A204.1 (cell line): ENCODE measurements at regions not wholly inside any gene's neighbourhood (a gene's known extent, or its start where the extent isn't known, plus 50 kb on each side); places are given as distances from the start of the nearest gene placed in this dataset.
"Not testable (repeated sequence)": the region's sequence is repeated elsewhere in the genome, so short reads cannot be mapped to it uniquely, and the experiment has no call there.

Source experiments
- FAIRE-seq: peaks from 2 replicates; lab custom pipeline; 2012; peaks lifted over from hg19 to GRCh38; lab: Jason Lieb, UNC

- no peak for FAIRE-seq
Observed at GRCh38 chr10:4291990-4292389, 507.0 kb upstream of the KLF6 start.

- FAIRE-seq = no peak
Observed at GRCh38 chr10:4285121-4285520, 500.1 kb upstream of the KLF6 start.

- FAIRE-seq = no peak
Observed at GRCh38 chr10:4283846-4284610, 499.0 kb upstream of the KLF6 start.

DNA sequence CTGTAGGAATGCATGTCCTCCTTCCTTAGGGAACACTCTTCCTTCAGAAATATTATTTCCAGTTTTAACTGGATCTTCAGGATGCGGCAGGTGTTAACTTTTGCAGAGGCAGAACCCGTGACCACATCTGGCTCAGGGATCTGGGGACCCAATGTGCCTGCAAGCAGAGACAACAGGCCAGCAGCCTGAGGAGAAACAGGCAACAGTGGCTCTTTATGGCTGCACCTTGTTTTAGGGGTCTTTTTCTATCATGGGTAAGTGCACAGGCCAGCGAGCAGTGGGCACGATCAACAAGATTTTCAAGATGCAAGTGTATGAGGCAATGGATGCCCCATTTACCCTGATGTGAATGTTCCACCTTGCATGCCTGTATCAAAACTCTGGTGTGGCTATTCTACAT is 497.5 kb upstream of the KLF6 start:
- FAIRE-seq = no peak

- no peak for FAIRE-seq
Observed at GRCh38 chr10:4281190-4281825, 496.3 kb upstream of the KLF6 start.

DNA sequence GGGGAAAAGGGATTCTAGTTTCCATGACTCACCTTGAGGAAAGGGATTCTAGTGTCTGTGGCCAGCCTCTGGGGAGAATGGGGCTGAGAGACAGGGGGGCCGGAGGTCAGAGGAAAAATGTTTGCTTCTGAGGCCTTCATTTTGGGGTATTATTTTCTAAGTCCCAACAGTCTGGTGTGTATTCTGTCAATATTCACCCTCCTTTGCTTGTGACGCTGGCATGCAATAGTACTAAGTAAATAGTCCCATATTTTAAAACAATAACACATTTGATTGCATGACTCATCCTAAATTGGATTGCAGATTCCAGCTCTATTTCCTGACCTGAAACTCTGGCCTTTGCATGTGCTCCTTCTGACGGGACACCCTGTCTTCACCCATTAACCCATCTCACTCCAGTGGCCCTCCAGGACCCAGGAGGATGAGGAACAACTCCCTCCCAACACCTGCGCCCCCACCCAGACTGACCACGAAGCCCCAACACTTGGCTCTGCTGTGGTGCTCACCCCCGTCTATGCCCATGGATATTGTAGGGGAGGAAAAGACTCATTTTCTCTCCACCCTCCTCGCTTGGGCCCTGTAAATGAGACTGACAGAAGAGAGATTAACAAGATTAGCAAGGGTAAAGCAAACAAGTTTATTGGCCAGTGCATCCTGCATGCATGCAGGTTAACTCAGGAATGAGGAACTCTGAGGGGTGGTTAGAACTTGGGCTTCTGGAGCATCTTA is 495.6 kb upstream of the KLF6 start:
- FAIRE-seq = no peak

DNA sequence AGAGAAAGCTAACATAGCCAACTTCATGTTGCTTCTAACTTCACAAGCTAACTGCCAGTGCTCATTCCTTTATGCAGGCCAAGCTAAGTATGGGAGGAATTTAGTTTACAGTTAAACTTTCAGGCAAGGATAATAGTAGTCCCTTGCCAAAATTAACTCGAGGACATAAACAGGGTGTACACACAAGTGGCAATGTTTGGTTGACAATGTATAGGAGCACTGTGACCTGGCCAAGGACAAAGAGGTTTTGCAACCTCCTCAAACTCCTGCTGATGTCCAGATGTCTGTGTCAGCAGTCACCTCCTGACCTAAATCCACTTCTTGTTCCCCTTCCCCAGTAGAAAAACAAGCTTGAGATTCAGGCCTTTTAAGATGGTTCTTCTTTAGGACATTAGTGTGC is 494.6 kb upstream of the KLF6 start:
- FAIRE-seq = no peak

- no peak for FAIRE-seq
Observed at GRCh38 chr10:4278186-4278585, 493.2 kb upstream of the KLF6 start.

GRCh38 chr10:4276151-4276550 is 491.1 kb upstream of the KLF6 start:
- no peak for FAIRE-seq

DNA sequence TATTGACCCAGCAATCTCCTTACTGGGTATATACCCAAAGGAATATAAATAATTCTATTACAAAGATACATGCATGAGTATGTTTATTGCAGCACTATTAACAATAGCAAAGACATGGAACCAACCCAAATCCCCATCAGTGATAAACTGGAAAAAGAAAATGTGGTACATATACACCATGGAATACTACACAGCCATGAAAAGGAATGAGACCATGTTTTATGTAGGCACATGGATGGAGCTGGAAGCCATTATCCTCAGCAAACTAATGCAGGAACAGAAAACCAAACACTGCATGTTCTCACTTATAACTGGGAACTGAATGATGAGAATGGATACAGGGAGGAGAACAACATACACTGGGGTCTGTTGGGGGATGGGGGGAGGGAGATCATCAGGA is 489.7 kb upstream of the KLF6 start:
- not testable (repeated sequence) for FAIRE-seq

DNA sequence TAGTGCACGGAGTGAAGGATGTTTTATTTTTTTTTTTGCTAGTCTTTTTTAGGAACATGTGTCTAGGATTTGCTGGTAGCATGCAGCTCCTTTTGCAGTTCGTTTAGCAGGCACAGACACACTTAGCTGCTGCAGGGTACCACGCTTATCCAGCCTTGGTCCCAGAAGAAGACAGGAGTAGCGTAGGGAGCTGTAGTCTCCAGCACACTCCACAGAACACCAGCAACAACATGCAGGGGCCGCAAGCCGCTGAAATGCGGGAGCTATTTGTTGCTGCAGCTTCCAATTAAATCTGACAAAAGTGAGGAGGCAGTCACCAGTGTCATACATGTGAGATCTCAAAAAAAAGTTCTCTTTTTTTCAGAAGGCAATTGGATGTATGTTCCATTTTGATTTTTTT is 486.2 kb upstream of the KLF6 start:
- FAIRE-seq = no peak

- FAIRE-seq = no peak
Observed at GRCh38 chr10:4270116-4270515, 485.1 kb upstream of the KLF6 start.

DNA sequence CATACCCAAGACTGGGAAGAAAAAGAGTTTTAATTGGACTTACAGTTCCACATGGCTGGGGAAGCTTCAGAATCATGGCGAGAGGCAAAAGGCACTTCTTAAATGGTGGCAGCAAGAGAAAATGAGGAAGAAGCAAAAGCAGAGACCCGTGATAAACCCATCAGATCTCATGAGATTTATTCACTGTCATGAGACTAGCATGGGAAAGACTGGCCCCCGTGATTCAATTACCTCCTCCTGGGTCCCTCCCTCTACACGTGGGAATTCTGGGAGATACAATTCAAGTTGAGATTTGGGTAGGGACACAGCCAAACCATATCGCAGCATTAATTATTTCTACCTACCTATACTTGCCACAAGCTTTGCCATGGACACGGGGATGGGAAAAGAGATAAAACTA is 483.5 kb upstream of the KLF6 start:
- FAIRE-seq = not testable (repeated sequence)

DNA sequence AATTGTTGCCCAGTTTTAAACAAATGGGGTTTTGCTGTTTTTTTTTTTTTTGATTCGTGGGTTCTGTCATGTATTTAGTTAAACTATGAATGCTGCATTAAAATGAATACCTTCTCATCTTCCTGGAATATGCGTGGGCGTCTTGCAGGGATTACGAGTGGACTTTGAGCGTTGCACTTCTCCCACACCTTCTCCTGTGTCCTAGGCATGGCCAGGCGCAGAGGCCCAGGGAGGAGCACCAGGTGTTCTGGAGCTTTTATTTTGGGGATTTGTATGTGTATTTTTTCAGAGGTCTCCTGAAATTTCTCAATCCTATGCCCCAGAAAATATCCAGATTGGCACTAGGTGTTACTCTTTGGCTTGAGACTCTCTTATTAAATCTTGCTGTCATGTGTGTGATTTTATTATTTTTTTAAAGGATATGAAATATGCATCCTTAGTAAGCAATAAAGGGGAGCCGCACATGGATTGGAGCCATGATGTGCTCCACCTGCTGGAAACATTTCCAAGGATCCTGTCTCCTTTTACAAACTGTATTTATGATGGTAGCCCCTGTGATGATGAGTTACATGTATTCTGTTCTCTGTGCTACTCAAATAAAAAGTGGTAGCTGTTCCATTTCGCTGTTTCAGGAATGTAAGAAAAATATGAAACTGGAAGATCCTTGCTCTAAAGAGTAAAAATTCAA is 482.2 kb upstream of the KLF6 start:
- no peak for FAIRE-seq

GRCh38 chr10:4266416-4267085 is 481.5 kb upstream of the KLF6 start:
- no peak for FAIRE-seq

- FAIRE-seq = no peak
Observed at GRCh38 chr10:4265964-4266363, 481.0 kb upstream of the KLF6 start.

GRCh38 chr10:4264209-4264865 is 479.3 kb upstream of the KLF6 start:
- FAIRE-seq = no peak

DNA sequence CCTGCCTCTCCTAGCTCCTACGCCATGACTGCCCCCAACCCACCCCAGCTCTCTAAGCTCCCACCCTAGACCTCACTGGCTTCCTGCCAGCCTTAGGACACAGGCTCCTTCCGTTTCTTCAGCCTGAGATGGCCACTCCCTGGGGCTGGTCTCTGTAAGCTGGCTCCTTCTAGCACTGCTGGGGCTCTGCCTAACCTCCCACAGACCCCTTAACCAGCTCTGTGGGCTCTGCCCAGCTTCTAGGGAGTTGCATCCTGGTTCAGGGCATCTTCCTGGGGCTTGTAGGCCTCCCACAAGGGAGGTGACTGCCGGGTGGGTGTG is 478.6 kb upstream of the KLF6 start:
- no peak for FAIRE-seq

DNA sequence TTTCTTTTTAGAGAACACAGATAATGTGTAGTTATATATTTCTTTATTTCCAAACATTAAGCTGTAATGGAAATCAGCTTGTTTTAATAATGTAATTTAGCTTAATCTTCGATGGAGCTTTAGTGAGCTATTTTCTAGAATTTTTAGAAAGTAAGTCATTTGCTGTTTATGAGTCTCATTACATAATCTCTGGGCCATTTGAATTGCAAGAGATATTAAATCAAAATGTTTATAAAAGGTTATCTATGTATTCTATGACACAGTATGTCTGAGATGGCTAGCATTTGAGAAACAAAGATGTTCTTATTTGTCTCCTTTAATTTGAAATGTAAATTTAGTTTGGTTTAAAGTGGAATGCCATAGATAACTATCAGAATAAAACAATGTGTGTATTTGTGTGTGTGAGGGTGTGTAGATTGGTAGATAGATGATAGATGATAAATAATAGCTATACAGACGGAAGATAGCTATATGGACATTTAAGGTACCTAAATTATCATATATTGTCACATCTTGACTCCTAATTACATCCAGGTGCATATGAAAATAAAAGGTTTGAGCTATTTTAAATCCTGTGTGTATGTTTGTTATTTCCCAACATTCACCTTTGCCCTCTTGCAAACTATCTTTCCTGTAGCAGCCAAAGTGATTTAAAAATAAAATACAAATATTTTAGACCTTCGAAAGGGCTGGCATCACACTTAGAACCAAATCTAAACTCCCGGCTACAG is 478.0 kb upstream of the KLF6 start:
- FAIRE-seq = no peak

GRCh38 chr10:4262449-4262848 is 477.4 kb upstream of the KLF6 start:
- no peak for FAIRE-seq

GRCh38 chr10:4260483-4261124 is 475.6 kb upstream of the KLF6 start:
- FAIRE-seq = no peak
